Ishikawa (cell line): ENCODE measurements at regions not wholly inside any gene's neighbourhood (a gene's known extent, or its start where the extent isn't known, plus 50 kb on each side); places are given as distances from the start of the nearest gene placed in this dataset.

Experiments used
- CEBPB ChIP-seq: IDR thresholded peaks from 2 replicates; pipeline ENCODE4 v1.6.1; 2012
- CREB1 ChIP-seq: IDR thresholded peaks from 2 replicates; pipeline ENCODE4 v1.6.1; 2012; ENCODE audit warnings: low read depth
- EGR1 ChIP-seq: IDR thresholded peaks from 2 replicates; pipeline ENCODE4 v1.6.1; 2012
- EP300 ChIP-seq: IDR thresholded peaks from 2 replicates; pipeline ENCODE4 v1.6.1; 2012; ENCODE audit warnings: borderline replicate concordance
- FOXM1 ChIP-seq: IDR thresholded peaks from 2 replicates; pipeline ENCODE4 v1.6.1; 2012; ENCODE audit warnings: low read depth, borderline replicate concordance
- MAX ChIP-seq: IDR thresholded peaks from 2 replicates; pipeline ENCODE4 v1.6.1; 2012
- NFIC ChIP-seq: IDR thresholded peaks from 2 replicates; pipeline ENCODE4 v1.6.1; 2012
- RAD21 ChIP-seq: IDR thresholded peaks from 2 replicates; pipeline ENCODE4 v1.6.1; 2012; ENCODE audit warnings: low read depth
- REST ChIP-seq: IDR thresholded peaks from 2 replicates; pipeline ENCODE4 v1.6.1; 2012; ENCODE audit warnings: low read depth, mild to moderate bottlenecking
- TAF1 ChIP-seq: IDR thresholded peaks from 2 replicates; pipeline ENCODE4 v1.6.1; 2012; ENCODE audit warnings: low read depth, mild to moderate bottlenecking
- TCF12 ChIP-seq: IDR thresholded peaks from 2 replicates; pipeline ENCODE4 v1.6.1; 2012; ENCODE audit warnings: low read depth
- TEAD4 ChIP-seq: IDR thresholded peaks from 2 replicates; pipeline ENCODE4 v1.6.1; 2012
- USF1 ChIP-seq: IDR thresholded peaks from 2 replicates; pipeline ENCODE4 v1.6.1; 2012
- YY1 ChIP-seq: IDR thresholded peaks from 2 replicates; pipeline ENCODE4 v1.6.1; 2012; ENCODE audit warnings: low read depth
- ZBTB7A ChIP-seq: IDR thresholded peaks from 2 replicates; pipeline ENCODE4 v1.6.1; 2012; ENCODE audit warnings: low read depth

- TF ChIP-seq USF1 (no peak), EP300 (no peak), NFIC (no peak), CREB1 (no peak), ZBTB7A (no peak)
These were observed 218.2 kb downstream of the ARL4C start for GRCh38 chr2:234278556-234279255.

- TF ChIP-seq EP300 (peak; percentile 38; the same call in 1 of the 2 replicates), TCF12 (peak; percentile 34; the same call in 1 of the 2 replicates), CREB1 (no peak)
These were observed 221.4 kb downstream of the ARL4C start for GRCh38 chr2:234275515-234275914.

- no peak for TF ChIP-seq FOXM1
These were observed 222.8 kb downstream of the ARL4C start for GRCh38 chr2:234273887-234274584.

- TF ChIP-seq NFIC (no peak), EP300 (no peak), TEAD4 (no peak), REST (no peak), ZBTB7A (no peak), TCF12 (no peak), YY1 (no peak), RAD21 (no peak)
These were observed 221.8 kb downstream of the SPP2 start for GRCh38 chr2:234272069-234272850.

- TF ChIP-seq RAD21 (no peak), EGR1 (no peak), CEBPB (no peak), REST (no peak), EP300 (no peak), MAX (no peak), YY1 (no peak), TCF12 (no peak), USF1 (no peak), TEAD4 (no peak), FOXM1 (no peak), TAF1 (no peak), CREB1 (no peak), ZBTB7A (no peak), NFIC (no peak)
These were observed 220.8 kb downstream of the SPP2 start for GRCh38 chr2:234271338-234271737.

GRCh38 chr2:234269769-234270204, 219.3 kb downstream of the SPP2 start:
- no peak for TF ChIP-seq YY1
- no peak for TF ChIP-seq CEBPB
- TF ChIP-seq REST, result no peak
- TF ChIP-seq FOXM1, result no peak
- TF ChIP-seq RAD21, result no peak
- TF ChIP-seq TEAD4, result no peak
- no peak for TF ChIP-seq TAF1
